GM12874 (cell line): ENCODE measurements at regions not wholly inside any gene's neighbourhood (a gene's known extent, or its start where the extent isn't known, plus 50 kb on each side); places are given as distances from the start of the nearest gene placed in this dataset.

Source experiments
- TF ChIP-seq, protein P1 (sequence below): IDR thresholded peaks from 2 replicates; pipeline ENCODE4 v1.5.1; 2011; ENCODE audit warnings: low read depth, mild to moderate bottlenecking, control low read depth, low read length, moderate library complexity; ENCODE audit not compliant: insufficient read depth

- TF ChIP-seq, protein P1, sequence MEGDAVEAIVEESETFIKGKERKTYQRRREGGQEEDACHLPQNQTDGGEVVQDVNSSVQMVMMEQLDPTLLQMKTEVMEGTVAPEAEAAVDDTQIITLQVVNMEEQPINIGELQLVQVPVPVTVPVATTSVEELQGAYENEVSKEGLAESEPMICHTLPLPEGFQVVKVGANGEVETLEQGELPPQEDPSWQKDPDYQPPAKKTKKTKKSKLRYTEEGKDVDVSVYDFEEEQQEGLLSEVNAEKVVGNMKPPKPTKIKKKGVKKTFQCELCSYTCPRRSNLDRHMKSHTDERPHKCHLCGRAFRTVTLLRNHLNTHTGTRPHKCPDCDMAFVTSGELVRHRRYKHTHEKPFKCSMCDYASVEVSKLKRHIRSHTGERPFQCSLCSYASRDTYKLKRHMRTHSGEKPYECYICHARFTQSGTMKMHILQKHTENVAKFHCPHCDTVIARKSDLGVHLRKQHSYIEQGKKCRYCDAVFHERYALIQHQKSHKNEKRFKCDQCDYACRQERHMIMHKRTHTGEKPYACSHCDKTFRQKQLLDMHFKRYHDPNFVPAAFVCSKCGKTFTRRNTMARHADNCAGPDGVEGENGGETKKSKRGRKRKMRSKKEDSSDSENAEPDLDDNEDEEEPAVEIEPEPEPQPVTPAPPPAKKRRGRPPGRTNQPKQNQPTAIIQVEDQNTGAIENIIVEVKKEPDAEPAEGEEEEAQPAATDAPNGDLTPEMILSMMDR = no peak
Measured at GRCh38 chr16:64311241-64311640, 810.6 kb downstream of the CDH11 start.

- TF ChIP-seq, protein P1 = no peak
Measured at GRCh38 chr16:64309398-64310110, 812.3 kb downstream of the CDH11 start.

DNA sequence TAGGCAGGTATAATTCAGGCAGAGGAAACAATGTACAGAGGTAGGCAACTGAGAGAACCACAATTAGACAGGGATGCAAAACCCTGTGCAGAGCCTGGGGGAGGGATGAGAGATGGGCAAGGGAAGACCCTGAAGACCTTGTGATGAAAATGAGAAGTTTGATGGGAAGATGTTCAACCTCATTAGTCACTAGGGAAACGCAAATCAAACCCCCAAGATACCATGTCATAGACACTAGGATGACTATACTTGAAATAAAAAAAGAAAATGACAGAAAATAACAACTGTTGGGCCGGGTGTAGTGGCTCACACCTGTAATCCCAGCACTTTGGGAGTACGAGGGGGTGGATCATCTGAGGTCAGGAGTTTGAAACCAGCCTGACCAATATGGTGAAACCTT, 813.1 kb downstream of the CDH11 start:
- TF ChIP-seq, protein P1 = no peak

GRCh38 chr16:64307431-64307830, 814.4 kb downstream of the CDH11 start:
- TF ChIP-seq, protein P1 = no peak

DNA sequence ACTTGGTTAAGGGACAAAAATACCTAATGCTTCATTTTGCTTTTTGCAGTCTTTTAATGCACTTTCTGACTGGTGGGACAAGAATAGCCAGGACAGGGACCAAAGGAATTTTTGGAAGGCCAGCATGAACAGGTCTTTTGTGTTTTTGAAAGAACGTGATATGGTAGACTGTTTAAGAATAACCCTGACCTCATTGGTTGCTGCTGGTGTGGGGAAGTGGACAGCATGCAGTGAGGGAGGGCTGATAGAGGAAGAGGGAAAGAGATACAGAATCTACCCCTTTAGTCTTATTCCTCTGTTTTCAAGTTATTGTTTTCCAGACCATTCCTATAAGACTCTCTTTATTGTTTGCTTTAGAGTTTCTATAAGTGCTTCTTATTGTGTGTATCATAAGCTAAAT, 816.2 kb downstream of the CDH11 start:
- TF ChIP-seq, protein P1 = no peak

DNA sequence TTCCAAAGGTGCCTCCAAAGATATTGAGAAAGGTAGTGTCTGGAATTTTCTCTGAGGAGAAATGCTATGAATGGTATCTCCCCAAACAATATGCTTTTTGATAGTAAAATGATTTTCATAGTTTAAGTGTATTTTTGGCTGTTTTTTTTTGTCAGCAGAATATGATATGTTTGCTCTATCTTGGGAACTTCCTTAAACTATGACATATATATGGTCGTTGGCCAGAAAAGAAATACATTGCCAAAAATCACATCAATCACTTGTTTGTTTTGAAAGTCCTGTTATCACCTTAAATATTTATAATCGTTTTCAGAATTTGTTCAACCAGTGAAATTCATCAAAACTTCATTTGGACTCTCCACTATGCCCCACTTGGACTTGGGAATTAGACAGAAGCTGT, 816.9 kb downstream of the CDH11 start:
- TF ChIP-seq, protein P1 = no peak

GRCh38 chr16:64304396-64304795, 817.5 kb downstream of the CDH11 start:
- TF ChIP-seq, protein P1 = no peak
